LNCaP clone FGC (cell line): ENCODE measurements at regions not wholly inside any gene's neighbourhood (a gene's known extent, or its start where the extent isn't known, plus 50 kb on each side); places are given as distances from the start of the nearest gene placed in this dataset.

Experiments
- DNase-seq: peaks from one replicate; pipeline ENCODE4 v3.0.0-alpha.2; 2011; ENCODE audit warnings: low read depth
- H3K4me3 ChIP-seq: 2 replicates; pipeline ENCODE4 v1.5.1; 2011; ENCODE audit warnings: mild to moderate bottlenecking, low read depth, low read length, control low read depth
- TF ChIP-seq, protein P1 (sequence below): IDR thresholded peaks from 2 replicates; pipeline ENCODE4 v1.5.1; 2012; ENCODE audit warnings: mild to moderate bottlenecking; ENCODE audit not compliant: control insufficient read depth, insufficient read depth; ENCODE audit errors: extremely low read depth

DNA sequence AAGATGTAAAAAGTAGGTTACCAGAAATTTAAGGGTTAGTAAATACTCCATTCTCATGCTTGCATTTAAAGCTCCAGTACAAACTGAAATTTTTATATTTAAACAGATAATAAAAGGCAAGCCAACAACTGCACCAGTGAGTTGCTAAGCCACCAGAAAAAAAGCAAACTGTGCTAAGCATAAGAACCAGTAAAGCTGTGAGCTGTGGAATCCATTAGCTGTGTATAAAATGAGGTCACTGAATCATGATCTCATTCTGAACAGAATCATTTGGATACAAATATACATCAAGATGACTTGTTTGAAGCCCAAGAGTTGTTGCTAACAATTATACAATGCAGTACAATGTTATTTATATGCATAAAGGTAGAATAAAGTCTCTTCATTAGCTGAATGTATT is 1312.2 kb downstream of the SI start:
- no peak overlapping the region for H3K4me3 ChIP-seq
- TF ChIP-seq, protein P1, sequence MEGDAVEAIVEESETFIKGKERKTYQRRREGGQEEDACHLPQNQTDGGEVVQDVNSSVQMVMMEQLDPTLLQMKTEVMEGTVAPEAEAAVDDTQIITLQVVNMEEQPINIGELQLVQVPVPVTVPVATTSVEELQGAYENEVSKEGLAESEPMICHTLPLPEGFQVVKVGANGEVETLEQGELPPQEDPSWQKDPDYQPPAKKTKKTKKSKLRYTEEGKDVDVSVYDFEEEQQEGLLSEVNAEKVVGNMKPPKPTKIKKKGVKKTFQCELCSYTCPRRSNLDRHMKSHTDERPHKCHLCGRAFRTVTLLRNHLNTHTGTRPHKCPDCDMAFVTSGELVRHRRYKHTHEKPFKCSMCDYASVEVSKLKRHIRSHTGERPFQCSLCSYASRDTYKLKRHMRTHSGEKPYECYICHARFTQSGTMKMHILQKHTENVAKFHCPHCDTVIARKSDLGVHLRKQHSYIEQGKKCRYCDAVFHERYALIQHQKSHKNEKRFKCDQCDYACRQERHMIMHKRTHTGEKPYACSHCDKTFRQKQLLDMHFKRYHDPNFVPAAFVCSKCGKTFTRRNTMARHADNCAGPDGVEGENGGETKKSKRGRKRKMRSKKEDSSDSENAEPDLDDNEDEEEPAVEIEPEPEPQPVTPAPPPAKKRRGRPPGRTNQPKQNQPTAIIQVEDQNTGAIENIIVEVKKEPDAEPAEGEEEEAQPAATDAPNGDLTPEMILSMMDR: no peak
- no peak for DNase-seq

DNA sequence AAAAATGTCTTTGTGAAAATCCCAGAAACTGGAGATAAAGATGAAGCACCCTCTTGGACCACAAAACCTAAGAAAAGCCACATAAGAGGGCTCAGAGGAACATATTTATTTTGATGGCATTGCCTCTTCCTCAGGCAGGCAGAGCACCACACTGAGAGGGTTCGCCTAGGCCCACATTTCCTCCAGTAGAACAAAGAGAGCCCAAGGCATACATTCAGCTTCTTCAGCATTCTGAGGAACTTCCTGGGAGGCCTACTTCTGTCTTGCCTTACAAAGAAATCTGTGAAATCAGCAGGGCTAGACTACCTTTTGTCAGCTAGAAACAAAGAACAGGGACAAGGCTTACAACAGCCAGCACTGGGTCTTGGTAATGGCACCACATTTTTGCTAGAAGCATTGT is 1325.3 kb downstream of the SI start:
- H3K4me3 ChIP-seq: no peak overlapping the region
- no peak for DNase-seq
- TF ChIP-seq, protein P1: no peak

DNA sequence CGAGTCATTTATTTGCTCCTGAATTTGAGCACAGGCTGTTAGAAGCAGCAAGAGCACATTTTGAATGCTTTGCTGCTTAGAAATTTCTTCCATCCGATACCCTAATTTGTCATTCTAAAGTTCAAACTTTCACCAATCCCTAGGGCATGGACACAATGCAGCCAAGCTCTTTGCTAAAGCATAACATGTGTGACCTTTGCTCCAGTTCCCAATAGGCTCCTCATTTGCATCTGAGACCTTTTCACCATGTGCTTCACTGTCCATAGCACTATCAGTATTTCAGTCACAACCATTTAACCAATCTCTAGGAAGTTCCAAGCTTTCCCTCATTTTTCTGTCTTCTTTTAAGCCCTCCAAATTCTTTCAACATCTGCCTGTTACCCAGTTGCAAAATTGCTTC is 1333.1 kb downstream of the SI start:
- TF ChIP-seq, protein P1: no peak
- DNase-seq: no peak
- no peak overlapping the region for H3K4me3 ChIP-seq

DNA sequence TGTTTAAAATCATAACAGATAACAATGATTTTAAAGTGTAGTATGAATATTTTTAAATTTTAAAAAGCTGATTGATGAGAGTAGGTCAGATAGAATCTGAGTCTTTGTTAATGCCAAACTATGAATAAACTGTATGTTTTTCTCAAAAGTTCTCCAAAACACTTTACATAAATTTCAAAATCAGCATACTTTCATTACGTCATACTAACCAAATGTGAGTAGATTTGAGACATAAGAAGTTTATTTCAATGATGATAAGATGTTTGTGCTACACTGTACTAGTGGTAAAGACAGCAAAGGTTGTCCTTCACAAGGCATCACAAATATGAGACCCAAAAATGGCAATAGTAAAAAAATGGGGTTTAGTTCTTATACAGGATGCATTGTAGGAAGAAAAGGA is 1342.9 kb downstream of the SI start:
- H3K4me3 ChIP-seq: no peak overlapping the region
- TF ChIP-seq, protein P1: no peak
- no peak for DNase-seq

GRCh38 chr3:163730684-163731083 is 1347.6 kb downstream of the SI start:
- TF ChIP-seq, protein P1: no peak
- H3K4me3 ChIP-seq: no peak overlapping the region
- DNase-seq: no peak

GRCh38 chr3:163726125-163726524 is 1352.2 kb downstream of the SI start:
- DNase-seq: no peak
- TF ChIP-seq, protein P1: no peak
- no peak overlapping the region for H3K4me3 ChIP-seq

DNA sequence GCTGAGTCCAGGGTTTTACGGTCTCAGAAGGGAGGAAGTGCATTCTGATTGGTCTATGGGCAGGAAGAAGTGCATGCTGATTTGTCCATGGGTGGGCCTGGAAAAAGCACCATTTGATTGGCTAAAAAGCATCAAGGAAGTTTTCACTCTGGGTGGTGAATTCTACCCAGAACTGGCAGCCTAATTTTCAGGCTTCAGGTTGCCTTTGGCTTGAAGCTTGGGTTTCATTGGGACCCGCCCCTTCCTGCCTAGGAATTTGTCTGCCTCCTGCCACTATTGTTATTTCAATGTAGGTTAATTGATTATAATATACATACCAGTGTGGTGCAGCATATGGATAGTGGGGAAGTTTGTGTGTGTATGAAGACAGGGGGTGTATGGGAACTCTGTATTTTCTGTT is 1355.9 kb downstream of the SI start:
- no peak for DNase-seq

More for the DNA sequence above, 1355.9 kb downstream of the SI start:
- TF ChIP-seq, protein P1: no peak
- no peak overlapping the region for H3K4me3 ChIP-seq
